ENCODE measurements at regions not wholly inside any gene's neighbourhood (a gene's known extent, or its start where the extent isn't known, plus 50 kb on each side); places are given as distances from the start of the nearest gene placed in this dataset.

DNA sequence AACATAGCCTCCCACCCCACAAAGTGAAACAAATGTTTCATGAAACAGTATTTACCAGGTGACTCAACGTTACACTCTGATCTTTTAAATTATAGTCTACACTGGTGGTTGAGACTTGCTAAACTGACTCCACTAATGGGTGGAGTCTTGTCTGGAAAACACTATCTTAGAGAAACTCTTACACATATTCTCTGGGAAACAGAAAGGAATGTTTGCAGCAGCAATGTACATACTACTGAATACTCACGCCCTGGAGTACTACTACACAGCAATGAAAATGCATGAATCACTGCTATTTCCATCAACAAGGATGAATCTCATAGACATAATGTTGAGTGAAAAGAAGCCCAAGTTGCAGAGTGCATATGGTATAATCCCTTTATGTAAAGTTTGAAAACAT lies 208.5 kb upstream of the IGFBP7 start:
- TF ChIP-seq CTCF (IDR thresholded peaks at IDR 0.05) (no peak), POLR2AphosphoS5 (IDR thresholded peaks at IDR 0.05) (no peak), POLR2A (IDR thresholded peaks at IDR 0.05) (no peak), EP300 (IDR thresholded peaks at IDR 0.05; ENCODE audit: low read depth) (no peak)

Measured in transverse colon (tissue), 4 donors.